Effector memory CD8-positive, alpha-beta T cell (primary cell): ENCODE measurements at regions not wholly inside any gene's neighbourhood (a gene's known extent, or its start where the extent isn't known, plus 50 kb on each side); places are given as distances from the start of the nearest gene placed in this dataset.

Experiments
- ATAC-seq: fragments of 150-1000 bp; cut with Tn5 transposase; replicated peaks from 2 replicates; pipeline ENCODE4 v1.10.0; 2021; ENCODE audit warnings: mild to moderate bottlenecking, moderate library complexity
- DNase-seq, 3 experiments: peaks; one replicate each; pipeline ENCODE4 v3.0.0; 2021
- H3K27ac Mint-ChIP-seq, 2 donors: one replicate each; pipeline ENCODE4 v1.8.0; 2022; ENCODE audit warnings: mild to moderate bottlenecking in 2 of 2, mixed read lengths in 2 of 2, moderate library complexity in 2 of 2
- H3K27me3 Mint-ChIP-seq, 2 donors: one replicate each; pipeline ENCODE4 v1.8.0; 2022; ENCODE audit warnings: mixed read lengths in 2 of 2
- H3K36me3 Mint-ChIP-seq: one replicate; pipeline ENCODE4 v1.8.0; 2022; ENCODE audit warnings: mild to moderate bottlenecking, moderate library complexity, mixed read lengths; ENCODE audit not compliant: insufficient read depth
- H3K4me1 Mint-ChIP-seq, 2 donors: one replicate each; pipeline ENCODE4 v1.8.0; 2022; ENCODE audit warnings: low read depth in 2 of 2, mixed read lengths in 2 of 2
- H3K4me3 Mint-ChIP-seq, 2 donors: one replicate each; pipeline ENCODE4 v1.8.0; 2022; ENCODE audit warnings: mild to moderate bottlenecking in 2 of 2, mixed read lengths in 2 of 2, moderate library complexity in 2 of 2
- H3K9me3 Mint-ChIP-seq, 2 donors: one replicate each; pipeline ENCODE4 v1.8.0; 2022; ENCODE audit warnings: mixed read lengths in 2 of 2

DNA sequence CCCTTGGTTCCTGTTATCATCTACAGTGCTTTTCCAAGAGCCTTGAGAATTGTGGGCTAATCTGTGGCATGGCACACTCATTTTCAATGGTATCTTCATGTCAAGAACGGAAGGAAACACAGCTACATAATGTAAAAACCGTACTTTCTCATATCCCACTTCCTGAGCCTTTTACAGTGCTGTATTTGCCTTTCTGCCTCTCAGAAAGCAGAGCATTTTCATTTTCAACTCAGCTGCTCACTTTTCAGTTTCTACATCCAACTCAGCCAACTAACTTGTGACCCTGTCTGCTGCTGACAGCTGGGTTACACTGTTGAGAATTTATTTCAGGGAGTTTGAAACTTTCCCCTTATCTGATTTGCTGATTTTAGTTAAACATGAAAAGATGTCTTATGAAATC lies 875.8 kb upstream of the KCND2 start:
- Mint-ChIP-seq H3K36me3 (no peaks in the 10 kb centered on the region), H3K4me3 (no peak overlapping the region), H3K27me3 (no peaks in the 10 kb centered on the region), H3K27ac (no peak overlapping the region), H3K9me3 (peaks cover 0 to 2% of the 10 kb centered on the region in 2 donors), H3K4me1 (no peaks in the 10 kb centered on the region)
- DNase-seq (no peak), ATAC-seq (no peak)

DNA sequence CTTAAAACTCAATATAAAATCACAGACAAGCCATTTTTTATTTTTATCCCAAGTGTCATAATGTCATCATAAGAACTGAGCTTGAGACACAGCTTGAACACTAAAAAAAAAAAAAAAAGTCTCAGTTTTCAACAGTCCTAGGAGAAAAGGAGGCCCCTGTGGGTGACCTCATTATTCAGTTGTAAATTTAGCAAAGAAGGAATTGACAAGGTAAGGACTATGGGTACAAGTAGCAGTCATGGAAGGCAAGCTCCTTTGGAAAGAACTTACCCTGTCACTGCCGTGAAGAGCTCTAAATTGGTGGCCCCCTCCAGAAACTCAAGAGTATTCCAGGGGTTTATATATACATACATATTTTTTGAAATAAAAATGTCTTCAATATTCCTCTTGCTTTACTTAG lies 864.4 kb upstream of the KCND2 start:
- ATAC-seq (no peak), DNase-seq (no peak)
- no peaks in the 10 kb centered on the region for H3K4me1 Mint-ChIP-seq
- peaks cover 0 to 2% of the 10 kb centered on the region in 2 donors for H3K9me3 Mint-ChIP-seq
- H3K27me3 Mint-ChIP-seq: no peaks in the 10 kb centered on the region
- no peak overlapping the region for H3K4me3 Mint-ChIP-seq
- H3K27ac Mint-ChIP-seq: no peak overlapping the region
- H3K36me3 Mint-ChIP-seq: no peaks in the 10 kb centered on the region

DNA sequence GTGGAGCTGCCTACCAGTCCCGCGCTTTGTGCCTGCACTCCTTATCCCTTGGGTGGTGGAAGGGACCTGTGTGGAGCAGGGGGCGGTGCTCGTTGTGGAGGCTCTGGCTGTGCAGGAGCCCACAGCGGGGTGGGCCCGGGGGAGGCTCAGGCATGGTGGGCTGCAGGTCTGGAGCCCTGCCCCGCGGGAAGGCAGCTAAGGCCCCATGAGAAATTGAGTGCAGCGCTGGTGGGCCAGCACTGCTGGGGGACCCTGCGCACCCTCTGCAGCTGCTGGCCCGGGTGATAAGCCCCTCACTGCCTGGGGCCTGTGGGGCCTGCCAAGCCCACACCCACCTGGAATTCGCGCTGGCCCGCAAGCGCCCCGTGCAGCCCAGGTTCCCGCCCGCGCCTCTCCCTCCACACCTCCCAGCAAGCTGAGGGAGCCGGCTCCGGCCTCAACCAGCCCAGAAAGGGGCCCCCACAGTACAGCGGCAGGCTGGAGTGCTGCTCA lies 859.6 kb upstream of the KCND2 start:
- Mint-ChIP-seq H3K36me3 (no peaks in the 10 kb centered on the region), H3K4me1 (no peaks in the 10 kb centered on the region), H3K27me3 (no peaks in the 10 kb centered on the region), H3K27ac (no peak overlapping the region), H3K9me3 (peaks cover 0 to 5% of the 10 kb centered on the region in 2 donors), H3K4me3 (no peak overlapping the region)
- no peak for DNase-seq
- no peak for ATAC-seq

DNA sequence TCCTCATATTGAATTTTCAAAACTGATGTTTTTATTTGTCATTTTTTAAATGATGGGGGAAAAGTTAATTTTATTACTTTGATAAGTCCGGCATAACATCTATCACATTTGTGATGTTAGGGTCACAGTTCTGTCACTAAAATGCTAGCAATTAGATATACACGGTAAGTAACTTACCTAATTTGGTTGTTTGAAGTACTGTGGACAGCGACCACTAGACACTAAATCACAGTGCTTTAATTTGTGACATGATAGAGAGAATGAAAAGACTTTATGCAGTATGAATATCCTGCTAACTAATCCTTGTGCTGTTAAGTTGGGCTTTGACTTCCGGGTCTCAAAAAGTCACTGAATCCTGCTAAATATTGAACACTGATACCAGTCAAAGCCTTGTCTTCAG lies 857.3 kb upstream of the KCND2 start:
- no peak overlapping the region for H3K27ac Mint-ChIP-seq
- H3K36me3 Mint-ChIP-seq: no peaks in the 10 kb centered on the region
- no peaks in the 10 kb centered on the region for H3K27me3 Mint-ChIP-seq
- ATAC-seq: no peak
- H3K9me3 Mint-ChIP-seq: peaks cover 5% of the 10 kb centered on the region in 2 donors
- no peaks in the 10 kb centered on the region for H3K4me1 Mint-ChIP-seq
- no peak for DNase-seq
- H3K4me3 Mint-ChIP-seq: no peak overlapping the region

DNA sequence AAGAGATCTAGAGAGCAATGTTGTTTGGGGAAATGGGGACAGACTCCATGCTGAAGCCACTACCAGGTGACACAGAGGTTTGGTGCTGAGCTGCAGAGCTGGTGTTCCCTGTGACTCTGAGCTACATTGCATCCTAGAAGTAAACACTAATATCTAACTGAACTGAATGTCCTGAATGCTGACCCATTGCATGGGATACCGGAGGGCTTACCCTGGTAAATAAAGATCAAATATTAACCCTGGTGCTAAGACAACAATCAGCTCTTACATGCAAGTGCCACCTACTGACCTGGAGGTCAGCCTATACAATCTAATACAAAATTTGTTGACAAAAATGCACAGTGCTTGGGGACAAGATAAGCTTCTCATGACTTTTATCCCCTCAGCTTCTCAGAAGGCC lies 851.3 kb upstream of the KCND2 start:
- no peak overlapping the region for H3K27ac Mint-ChIP-seq
- H3K4me1 Mint-ChIP-seq: no peaks in the 10 kb centered on the region
- no peaks in the 10 kb centered on the region for H3K27me3 Mint-ChIP-seq
- no peak for ATAC-seq
- H3K36me3 Mint-ChIP-seq: no peaks in the 10 kb centered on the region
- no peak for DNase-seq
- peaks cover 6 to 17% of the 10 kb centered on the region in 2 donors for H3K9me3 Mint-ChIP-seq
- no peak overlapping the region for H3K4me3 Mint-ChIP-seq

DNA sequence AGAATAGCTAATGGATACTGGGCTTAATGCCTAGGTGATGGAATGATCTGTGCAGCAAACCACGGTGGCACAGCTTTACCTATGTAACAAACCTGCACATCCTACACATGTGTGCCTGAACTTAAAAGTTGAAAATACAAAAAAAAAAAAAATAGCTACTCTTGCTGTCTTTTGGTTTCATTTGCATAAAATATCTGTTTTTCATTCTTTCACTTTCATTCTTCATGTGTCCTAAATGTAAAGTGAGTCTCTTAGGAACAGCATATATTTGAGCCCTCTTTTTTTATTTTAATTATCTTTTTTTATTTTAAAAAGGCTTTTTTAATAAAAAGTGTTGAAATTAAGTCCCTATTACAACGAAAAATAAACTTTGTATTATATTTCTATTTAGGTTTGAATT lies 836.1 kb upstream of the KCND2 start:
- Mint-ChIP-seq H3K9me3 (peaks cover 8 to 14% of the 10 kb centered on the region in 2 donors), H3K36me3 (no peaks in the 10 kb centered on the region), H3K27ac (no peak overlapping the region), H3K27me3 (no peaks in the 10 kb centered on the region), H3K4me1 (no peaks in the 10 kb centered on the region), H3K4me3 (no peak overlapping the region)
- no peak for ATAC-seq
- DNase-seq: no peak

DNA sequence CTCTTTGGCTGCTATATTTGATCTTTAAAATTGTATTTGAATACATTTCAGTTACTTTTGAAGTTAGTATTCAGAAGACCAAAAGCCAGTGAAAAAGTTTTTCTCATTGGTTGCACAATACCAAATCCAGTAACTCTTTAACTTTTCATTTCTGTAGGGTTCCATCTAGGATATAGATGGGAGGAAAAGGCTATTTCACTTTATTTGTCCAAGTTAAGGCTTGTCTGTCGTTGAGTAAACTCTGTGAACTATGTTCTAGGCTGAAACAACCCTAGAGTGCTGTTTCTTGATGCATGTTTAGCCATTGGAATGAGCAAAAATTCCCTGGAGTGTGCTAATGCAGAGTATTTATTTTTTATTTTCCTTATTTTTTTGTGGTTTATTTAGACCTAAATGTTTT lies 834.7 kb upstream of the KCND2 start:
- Mint-ChIP-seq H3K4me3 (no peak overlapping the region), H3K9me3 (peaks cover 6 to 7% of the 10 kb centered on the region in 2 donors), H3K4me1 (no peaks in the 10 kb centered on the region), H3K36me3 (no peaks in the 10 kb centered on the region), H3K27ac (no peak overlapping the region), H3K27me3 (no peaks in the 10 kb centered on the region)
- DNase-seq: no peak
- ATAC-seq: no peak

DNA sequence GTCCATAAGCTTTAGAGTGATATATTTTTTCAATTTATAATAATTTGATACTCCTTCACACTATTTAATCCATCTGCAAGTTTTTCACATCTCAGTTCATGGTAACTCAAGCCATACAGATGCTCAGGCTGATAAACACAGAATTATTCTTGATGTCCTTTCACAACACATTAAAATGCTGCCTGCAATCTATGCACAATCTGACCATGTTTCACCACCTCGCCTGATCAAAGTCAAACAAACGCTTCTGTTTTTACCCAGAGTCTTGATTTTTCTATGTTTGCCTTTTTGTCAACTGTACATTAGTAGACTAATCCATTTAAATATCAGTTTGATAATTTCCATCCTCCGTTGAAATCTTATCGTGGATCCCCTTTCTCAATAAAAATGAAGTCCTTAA lies 833.8 kb upstream of the KCND2 start:
- Mint-ChIP-seq H3K27me3 (no peaks in the 10 kb centered on the region), H3K9me3 (peaks cover 6 to 7% of the 10 kb centered on the region in 2 donors), H3K4me1 (no peaks in the 10 kb centered on the region), H3K4me3 (no peak overlapping the region), H3K27ac (no peak overlapping the region), H3K36me3 (no peaks in the 10 kb centered on the region)
- no peak for DNase-seq
- no peak for ATAC-seq

DNA sequence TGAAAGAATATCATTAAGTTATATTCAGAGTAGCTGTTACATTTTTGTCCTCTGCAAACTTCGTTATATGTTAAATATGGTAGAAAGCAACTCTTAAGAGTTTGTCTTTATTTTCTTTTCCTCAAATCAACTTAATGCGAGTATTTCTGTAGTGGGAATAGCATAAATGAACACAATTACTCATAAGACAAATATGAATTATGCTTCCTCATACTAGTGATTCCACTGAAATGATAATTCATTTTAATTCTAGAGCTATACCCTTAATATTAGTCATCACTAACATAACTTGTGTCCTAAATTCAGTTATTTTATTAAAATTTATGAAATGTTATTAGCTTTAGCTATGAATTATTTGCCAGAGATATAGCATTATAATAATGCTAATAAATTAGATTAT lies 820.6 kb upstream of the KCND2 start:
- no peaks in the 10 kb centered on the region for H3K36me3 Mint-ChIP-seq
- H3K4me3 Mint-ChIP-seq: no peak overlapping the region
- no peaks in the 10 kb centered on the region for H3K27me3 Mint-ChIP-seq
- ATAC-seq: no peak
- peaks cover 0 to 7% of the 10 kb centered on the region in 2 donors for H3K9me3 Mint-ChIP-seq
- no peaks in the 10 kb centered on the region for H3K4me1 Mint-ChIP-seq
- no peak for DNase-seq
- no peak overlapping the region for H3K27ac Mint-ChIP-seq

DNA sequence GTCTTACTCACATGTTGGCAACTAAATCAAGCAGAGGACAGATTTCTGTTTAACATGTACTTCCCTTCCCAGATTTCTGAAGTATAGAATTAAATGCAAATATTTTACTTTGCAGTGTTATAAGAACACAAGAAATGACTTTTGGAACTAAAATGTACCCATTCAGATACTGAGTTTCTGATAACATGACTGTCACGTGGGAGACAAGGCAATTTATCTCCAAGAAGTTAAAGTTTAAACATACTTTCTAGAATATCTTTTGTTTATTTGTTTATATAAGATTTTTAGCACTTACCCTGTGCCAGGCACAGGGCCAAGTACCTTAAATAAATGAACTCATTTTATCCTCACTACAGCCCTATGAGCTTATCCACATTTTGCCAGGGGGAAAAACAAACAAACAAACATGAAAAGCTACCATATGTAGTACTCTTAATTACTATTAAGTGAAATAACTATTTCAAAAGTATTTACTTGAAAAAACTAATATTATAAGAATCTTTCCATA lies 807.1 kb upstream of the KCND2 start:
- ATAC-seq: no peak
- Mint-ChIP-seq H3K9me3 (peaks cover 6 to 8% of the 10 kb centered on the region in 2 donors), H3K36me3 (no peaks in the 10 kb centered on the region), H3K4me1 (no peaks in the 10 kb centered on the region), H3K27me3 (no peaks in the 10 kb centered on the region), H3K27ac (no peak overlapping the region), H3K4me3 (no peak overlapping the region)
- DNase-seq: no peak

DNA sequence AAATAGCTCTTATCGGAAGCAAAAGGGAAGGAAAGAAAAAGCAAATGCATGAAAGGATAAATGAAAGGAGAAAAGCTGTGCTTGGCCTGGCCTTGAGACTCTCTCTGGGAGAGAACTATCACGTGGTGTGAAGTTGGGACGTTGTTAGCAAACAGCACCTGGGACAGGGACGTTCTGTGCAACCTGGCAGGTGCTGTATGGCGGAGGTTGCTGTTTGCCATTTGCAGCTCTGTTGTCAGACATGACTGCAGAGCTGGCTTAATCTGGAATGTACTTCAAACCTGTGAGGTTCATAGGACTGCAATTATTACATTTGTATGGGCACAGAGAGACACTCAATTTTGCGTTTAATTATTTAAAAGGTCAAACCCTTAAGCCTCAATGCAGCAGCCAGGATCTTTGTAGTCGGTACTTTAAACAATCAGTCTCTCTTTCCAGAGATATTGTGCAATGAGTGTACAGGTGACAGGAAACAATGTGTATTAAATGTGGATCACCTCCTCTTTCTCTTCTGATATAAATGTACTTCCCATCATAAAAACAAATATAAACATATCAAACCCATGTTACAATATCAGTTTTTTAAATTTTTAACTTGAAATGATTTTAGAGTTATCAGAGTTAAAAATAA lies 800.5 kb upstream of the KCND2 start:
- Mint-ChIP-seq H3K9me3 (peaks cover 4 to 8% of the 10 kb centered on the region in 2 donors), H3K4me1 (no peaks in the 10 kb centered on the region), H3K4me3 (no peak overlapping the region), H3K36me3 (no peaks in the 10 kb centered on the region), H3K27me3 (no peaks in the 10 kb centered on the region), H3K27ac (no peak overlapping the region)
- no peak for ATAC-seq
- no peak for DNase-seq

DNA sequence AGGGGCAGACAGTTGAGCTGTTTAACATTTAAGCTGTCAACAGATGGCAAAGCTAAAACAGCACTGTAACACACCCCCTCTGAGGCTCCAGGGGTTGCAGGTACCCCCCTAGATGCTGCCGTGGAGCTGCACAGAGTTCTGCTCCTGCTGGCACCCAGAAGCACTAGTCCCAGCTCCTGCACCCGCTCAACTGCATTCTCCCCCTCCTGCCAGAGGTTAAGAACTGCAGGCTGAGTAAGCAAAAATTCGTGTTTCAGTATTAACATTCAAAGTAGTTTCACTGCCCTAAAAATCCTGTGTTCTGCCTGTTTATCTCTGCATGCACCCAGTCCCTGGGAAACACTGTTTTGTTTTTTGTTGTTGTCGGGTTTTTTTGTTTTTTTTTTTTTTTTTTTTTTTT lies 790.8 kb upstream of the KCND2 start:
- Mint-ChIP-seq H3K36me3 (no peaks in the 10 kb centered on the region), H3K27ac (no peak overlapping the region), H3K4me3 (no peak overlapping the region), H3K9me3 (peaks cover 7 to 19% of the 10 kb centered on the region in 2 donors), H3K27me3 (no peaks in the 10 kb centered on the region), H3K4me1 (no peaks in the 10 kb centered on the region)
- ATAC-seq (no peak), DNase-seq (no peak)

DNA sequence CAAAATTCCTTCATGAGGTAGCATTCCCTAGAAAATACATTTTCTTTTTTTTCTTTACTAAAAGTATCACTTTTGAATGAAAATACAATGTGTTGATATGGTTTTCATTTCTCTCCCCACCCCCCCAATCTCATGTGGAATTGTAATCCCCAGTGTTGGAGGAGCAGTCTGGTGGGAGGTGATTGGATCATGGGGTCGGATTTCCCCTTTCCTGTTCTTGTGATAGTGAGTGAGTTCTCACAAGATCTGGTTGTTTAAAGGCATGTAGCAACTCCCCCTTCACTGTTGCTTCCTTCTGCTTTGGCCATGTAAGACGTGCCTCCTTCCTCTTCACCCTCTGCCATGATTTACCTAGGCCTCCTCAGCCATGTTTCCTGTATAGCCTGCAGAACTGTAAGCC lies 790.3 kb upstream of the KCND2 start:
- no peaks in the 10 kb centered on the region for H3K4me1 Mint-ChIP-seq

DNA sequence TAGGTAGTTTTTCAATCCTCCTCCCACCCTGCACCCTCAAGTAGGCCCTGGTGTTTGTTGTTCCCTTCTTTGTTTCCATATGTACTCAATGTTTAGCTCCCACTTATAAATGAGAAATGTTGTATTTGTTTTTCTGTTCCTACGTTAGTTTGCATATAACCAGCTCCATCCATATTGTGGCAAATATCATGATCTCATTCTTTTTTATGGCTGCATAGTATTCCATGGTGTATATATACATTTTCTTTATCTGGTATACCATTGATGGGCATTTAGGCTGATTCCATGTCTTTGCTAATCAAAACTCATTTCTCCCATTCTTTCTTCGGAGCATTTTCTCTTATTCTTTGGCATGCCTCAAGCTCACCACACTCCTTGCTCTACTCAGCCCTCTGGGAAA lies 789.6 kb upstream of the KCND2 start:
- ATAC-seq: no peak
- DNase-seq: no peak
- Mint-ChIP-seq H3K27me3 (no peaks in the 10 kb centered on the region), H3K9me3 (peaks cover 9 to 19% of the 10 kb centered on the region in 2 donors), H3K4me1 (no peaks in the 10 kb centered on the region), H3K36me3 (no peaks in the 10 kb centered on the region), H3K4me3 (no peak overlapping the region), H3K27ac (no peak overlapping the region)

More for the DNA sequence above, 790.3 kb upstream of the KCND2 start:
- ATAC-seq (no peak), DNase-seq (no peak)
- Mint-ChIP-seq H3K27me3 (no peaks in the 10 kb centered on the region), H3K9me3 (peaks cover 7 to 19% of the 10 kb centered on the region in 2 donors), H3K4me3 (no peak overlapping the region), H3K36me3 (no peaks in the 10 kb centered on the region), H3K27ac (no peak overlapping the region)
